Activated CD4-positive, alpha-beta T cell treated with anti-CD3 and anti-CD28 coated beads for 1 hour (primary cell): ENCODE measurements at regions not wholly inside any gene's neighbourhood (a gene's known extent, or its start where the extent isn't known, plus 50 kb on each side); places are given as distances from the start of the nearest gene placed in this dataset.
"Not testable (repeated sequence)": the region's sequence is repeated elsewhere in the genome, so short reads cannot be mapped to it uniquely, and the experiment has no call there.

Experiments used
- DNase-seq: peaks from one replicate; pipeline ENCODE4 v3.0.0-alpha.2; 2020

- DNase-seq = no peak
Measured at GRCh38 chr6:20263059-20263458, 50.8 kb upstream of the MBOAT1 start.

DNA sequence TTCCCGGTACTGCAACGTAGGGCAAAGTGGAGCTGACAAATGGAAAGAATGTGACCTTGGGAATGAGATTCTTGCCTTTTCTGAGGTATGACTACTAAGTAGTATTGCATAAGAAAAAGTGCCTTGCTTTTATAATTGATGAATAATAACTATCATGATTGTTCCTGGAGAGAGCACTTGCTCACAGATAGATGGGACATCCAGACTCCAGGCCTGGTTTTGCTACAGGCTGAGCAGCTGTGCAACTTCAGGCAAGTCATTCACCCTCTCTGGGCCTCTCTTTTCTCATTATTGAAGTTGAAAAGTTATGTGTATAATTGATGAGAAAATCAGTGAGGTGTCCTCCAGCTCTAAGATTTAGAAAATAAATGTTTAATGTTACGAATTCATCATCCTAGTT is 53.6 kb upstream of the MBOAT1 start:
- DNase-seq = no peak

GRCh38 chr6:20266851-20267608 is 54.8 kb upstream of the MBOAT1 start:
- DNase-seq = no peak

GRCh38 chr6:20269181-20269580 is 56.9 kb upstream of the MBOAT1 start:
- DNase-seq = no peak

GRCh38 chr6:20271818-20272217 is 59.5 kb upstream of the MBOAT1 start:
- no peak for DNase-seq

- DNase-seq = no peak
Measured at GRCh38 chr6:20274137-20274536, 61.9 kb upstream of the MBOAT1 start.

GRCh38 chr6:20275837-20276236 is 63.6 kb upstream of the MBOAT1 start:
- not testable (repeated sequence) for DNase-seq

GRCh38 chr6:20277724-20278123 is 65.5 kb upstream of the MBOAT1 start:
- not testable (repeated sequence) for DNase-seq

GRCh38 chr6:20279051-20279450 is 66.8 kb upstream of the MBOAT1 start:
- DNase-seq = no peak

- no peak for DNase-seq
Measured at GRCh38 chr6:20279608-20280287, 67.5 kb upstream of the MBOAT1 start.

DNA sequence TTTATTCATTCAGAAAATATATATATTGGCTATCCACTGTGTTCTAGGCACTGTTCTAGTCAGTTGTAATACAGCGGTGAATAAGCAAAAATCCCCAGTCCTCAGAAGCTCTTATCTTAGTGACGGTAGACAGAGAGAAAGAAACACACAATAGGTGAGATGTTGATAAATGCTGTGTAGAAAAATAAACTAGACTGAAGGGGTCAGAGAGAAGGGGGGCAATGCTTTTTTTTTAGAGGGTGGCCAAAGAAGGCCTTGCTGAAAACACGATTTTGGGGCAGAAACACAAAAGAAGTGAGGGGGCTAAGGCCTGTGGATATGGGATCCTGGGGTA is 68.0 kb upstream of the MBOAT1 start:
- no peak for DNase-seq

DNA sequence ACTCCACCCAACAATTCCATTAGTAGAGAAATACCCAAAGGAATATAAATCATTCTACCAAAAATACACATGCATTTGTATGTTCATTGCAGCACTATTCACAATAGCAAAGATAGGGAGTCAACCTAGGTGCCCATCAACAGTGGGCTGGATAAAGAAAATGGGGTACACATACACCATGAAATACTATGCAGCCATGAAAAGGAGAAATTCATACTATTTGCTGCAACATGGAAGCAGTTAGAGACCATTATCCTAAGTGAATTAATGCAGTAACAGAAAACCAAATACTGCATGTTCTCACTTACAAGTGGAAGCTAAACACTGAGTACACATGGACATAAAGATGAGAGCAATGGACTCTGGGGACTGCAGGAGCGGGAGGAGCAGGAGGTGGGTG is 72.4 kb upstream of the MBOAT1 start:
- no peak for DNase-seq

DNA sequence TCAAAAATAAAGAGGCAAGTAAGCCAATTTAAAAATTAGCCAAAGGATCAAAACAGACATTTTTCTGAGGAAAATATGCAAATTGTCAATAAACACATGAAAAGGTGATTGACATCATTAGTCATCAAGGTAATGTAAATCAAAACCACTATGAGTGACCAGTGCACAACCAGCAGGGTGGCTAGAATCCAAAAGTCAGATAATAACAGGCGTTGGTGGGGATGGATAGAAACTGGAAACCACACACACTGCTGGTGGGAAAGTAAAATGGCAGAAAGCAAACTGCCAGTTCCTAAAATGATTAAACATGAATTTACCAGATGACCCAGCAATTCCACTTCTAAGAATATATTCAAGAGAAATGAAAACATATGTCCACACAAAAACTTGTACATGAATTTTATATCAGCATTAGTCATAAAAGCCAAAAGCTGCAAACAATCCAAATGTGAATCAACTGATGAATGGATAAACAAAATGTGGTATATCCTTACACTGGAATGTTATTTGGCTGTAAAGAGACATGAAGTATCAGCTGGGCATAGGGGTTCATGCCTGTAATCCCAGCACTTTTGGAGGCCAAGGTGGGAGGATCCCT is 74.8 kb upstream of the MBOAT1 start:
- DNase-seq = no peak

DNA sequence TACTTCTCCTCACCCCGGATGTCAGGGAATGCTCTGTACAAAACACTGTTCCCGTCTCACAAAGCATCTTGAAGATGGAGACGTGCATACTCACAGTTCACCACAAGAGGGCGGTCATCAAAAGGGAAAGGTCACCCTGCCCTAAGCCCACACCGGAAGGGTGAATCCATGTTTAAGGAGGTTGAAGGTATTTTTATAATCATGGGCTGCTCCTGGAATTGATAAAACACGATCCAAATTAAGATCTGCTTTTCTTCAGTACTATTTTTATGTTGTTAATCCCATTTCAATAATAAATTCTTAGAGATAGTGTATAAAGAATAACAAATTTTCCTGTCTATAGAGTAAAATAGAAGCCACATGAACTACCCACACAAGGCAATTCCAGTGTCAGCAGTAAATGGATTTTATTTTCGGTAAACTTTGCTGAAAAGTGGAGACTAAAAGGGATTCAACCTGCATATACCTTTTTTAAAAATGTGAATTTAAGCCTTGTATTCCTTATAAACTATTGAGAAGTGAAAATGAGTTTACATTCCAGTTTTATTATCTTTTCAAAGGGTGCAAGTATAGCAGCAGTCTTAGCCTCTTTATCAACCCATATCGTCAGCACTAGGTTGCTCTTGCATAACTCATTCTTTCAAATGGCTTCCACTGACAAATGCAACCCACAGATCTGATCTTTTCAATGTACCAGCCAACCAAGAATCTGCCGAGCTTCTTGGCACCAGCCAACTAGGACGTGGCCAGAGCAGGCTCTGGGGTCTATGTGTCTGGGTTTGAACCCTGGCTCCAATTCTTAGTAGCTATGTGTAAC is 79.7 kb upstream of the MBOAT1 start:
- DNase-seq = peak; percentile 54

- DNase-seq = no peak
Measured at GRCh38 chr6:20292905-20293304, 80.6 kb upstream of the MBOAT1 start.

DNA sequence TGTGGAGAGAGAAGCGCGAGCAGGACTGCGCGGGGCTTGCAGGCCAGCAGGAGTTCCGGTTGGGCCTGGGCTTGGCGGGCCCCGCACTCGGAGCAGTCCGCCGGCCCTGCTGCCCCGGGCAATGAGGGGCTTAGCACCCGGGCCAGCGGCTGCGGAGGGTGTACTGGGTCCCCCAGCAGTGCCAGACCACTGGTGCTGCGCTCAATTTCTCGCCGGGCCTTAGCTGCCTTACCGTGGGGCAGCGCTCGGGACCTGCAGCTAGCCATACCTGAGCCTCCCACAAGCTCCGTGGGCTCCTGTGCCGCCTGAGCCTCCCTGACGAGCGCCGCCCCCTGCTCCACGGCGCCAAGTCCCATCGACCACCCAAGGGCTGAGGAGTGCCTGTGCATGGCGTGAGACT is 89.0 kb upstream of the MBOAT1 start:
- DNase-seq = no peak

DNA sequence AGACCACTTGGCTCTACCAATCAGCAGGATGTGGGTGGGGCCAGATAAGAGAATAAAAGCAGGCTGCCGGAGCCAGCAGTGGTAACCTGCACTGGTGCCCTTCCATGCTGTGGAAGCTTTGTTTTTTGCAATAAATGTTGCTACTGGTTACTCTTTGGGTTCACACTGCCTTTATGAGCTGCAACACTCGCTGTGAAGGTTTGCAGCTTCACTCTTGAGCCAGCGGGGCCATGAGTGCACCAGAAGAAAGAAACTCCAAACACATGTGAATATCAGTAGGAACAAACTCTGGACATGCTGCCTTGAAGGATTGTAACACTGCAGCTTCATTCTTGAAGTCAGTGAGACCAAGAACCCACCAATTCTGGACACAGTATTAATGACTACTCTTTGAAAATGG is 89.9 kb upstream of the MBOAT1 start:
- DNase-seq = no peak

- DNase-seq = no peak
Measured at GRCh38 chr6:20302702-20303251, 90.5 kb upstream of the MBOAT1 start.

GRCh38 chr6:20306491-20306890 is 94.2 kb upstream of the MBOAT1 start:
- DNase-seq = no peak

GRCh38 chr6:20309186-20309585 is 92.5 kb upstream of the E2F3 start:
- DNase-seq = no peak

- no peak for DNase-seq
Measured at GRCh38 chr6:20310185-20310584, 91.5 kb upstream of the E2F3 start.

DNA sequence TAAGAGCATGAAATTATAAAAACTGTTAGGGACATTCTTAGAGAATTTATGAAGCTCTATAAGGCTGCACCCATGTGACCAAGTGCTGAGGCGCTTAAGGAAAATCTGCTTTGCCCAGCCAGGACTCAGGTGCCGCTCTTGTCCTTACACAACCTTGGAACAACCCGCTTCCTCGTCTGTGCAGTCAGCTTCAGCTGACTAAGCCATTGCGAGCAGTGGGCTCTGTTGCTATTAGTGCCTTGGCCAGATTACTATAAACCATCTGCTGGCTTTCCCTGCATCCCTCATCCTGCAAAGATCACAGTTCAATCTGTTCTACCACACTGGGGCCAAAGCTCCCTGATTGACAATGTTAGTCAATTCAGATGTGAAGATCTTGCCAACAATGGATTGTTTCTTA is 89.1 kb upstream of the E2F3 start:
- DNase-seq = no peak

DNA sequence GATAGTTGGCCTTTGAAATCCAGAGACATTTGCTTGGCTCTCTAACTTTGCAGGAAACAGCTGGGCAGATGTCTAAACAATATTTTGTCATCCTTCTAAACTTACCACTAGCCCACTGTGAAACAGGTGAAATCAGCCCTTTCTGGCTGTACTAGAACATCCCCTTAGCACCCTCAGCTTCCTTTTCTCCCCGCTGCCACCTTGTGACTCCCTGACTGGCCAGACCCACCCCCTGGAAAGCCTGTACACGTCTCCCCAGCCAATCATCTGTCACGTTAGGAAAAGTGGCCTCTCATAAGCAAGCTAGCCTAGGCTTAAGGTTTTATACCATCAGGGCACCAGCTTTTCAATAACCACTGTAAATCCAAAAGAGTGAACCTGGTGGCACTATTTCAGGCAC is 88.6 kb upstream of the E2F3 start:
- DNase-seq = no peak
